ENCODE measurements at regions not wholly inside any gene's neighbourhood (a gene's known extent, or its start where the extent isn't known, plus 50 kb on each side); places are given as distances from the start of the nearest gene placed in this dataset.
A peak's percentile ranks its signal among the peaks of the same experiment; 100 is the strongest.

DNA sequence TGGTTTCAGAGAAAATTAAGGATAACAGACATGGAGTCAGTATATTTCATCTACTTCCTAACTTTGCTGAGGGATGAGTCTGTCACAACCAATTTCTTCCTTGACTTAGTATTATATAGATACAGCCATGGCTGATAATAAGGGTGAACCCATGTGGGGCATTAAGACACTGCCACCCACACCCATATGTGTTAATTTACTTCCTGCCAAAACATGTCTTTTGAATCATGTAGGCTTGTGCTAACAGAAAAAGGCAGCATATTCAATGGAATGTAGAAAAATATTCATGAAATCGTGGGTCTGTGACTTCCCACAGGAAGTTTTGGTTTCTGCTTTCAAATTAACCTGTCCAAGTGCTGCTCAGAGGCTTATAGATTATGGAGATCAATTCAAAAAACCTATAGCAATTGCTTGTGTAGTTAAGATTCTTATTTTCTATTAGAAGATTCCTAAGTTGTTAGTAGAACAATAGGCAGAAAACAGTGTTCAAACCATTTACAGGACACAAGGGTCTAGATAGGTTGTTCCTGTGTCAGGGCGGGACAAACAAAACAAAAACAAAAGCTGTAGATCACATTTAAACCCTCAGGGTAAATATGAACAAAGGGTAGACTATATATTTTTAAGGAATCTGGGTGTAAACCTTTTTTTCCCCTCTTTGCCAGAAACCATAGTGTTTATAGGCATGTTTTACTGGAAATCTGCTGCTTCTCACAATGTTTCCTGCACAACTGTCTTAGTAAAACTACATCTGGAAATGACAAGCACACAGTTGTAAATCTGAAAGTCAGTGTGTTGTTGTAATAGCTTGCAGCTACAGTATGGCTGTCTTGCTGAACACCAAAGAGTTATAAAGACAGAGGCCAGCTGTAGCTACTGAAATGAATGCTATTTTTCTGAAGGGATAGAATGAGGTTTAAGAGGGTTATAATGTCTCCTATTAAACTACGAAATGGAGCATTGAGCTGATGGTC, 691.2 kb downstream of the EPHA4 start:
- Histone ChIP-seq H3K27ac (no peak overlapping the region), H3K27me3 (no peaks in the 10 kb centered on the region), H3K4me3 (no peak overlapping the region), H3K9me3 (no peaks in the 10 kb centered on the region), H3K36me3 (no peaks in the 10 kb centered on the region), H3K4me1 (no peaks in the 10 kb centered on the region)
- peak in 2 of 4 donors; percentile 11 to 14 for DNase-seq
- intact Hi-C loops (cut with DNase I): no loop called here
- TF ChIP-seq CTCF (IDR thresholded peaks at IDR 0.05): no peak
- no peak for ATAC-seq

- Histone ChIP-seq H3K4me1 (no peaks in the 10 kb centered on the region), H3K36me3 (no peaks in the 10 kb centered on the region), H3K27me3 (no peaks in the 10 kb centered on the region), H3K4me3 (no peak overlapping the region), H3K9me3 (no peaks in the 10 kb centered on the region), H3K27ac (no peak overlapping the region)
- intact Hi-C loops (cut with DNase I): no loop called here
- no peak for ATAC-seq
- TF ChIP-seq CTCF (IDR thresholded peaks at IDR 0.05): no peak
- DNase-seq: no peak
Observed at GRCh38 chr2:220882507-220882906, 689.6 kb downstream of the EPHA4 start.

DNA sequence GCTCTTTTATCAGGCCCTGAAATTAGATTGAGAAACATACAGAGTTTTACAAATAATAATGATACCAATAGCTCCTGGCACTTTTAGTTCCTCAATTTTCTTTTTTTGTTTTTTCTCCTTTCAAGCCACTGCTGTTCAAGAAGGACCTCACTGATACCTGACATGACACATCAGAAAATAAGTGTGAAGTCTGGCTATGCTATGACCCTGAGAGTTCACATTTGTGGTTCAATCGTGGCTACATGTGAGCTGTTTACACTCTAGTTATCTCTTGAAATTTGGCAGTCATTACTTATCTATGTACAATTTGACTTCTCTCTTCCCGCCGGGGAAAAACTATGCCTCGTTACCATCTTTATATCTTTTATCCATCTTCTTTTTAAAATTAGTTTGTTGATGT, 686.5 kb downstream of the EPHA4 start:
- Histone ChIP-seq H3K9me3 (no peaks in the 10 kb centered on the region), H3K27me3 (no peaks in the 10 kb centered on the region), H3K27ac (no peak overlapping the region), H3K4me1 (no peaks in the 10 kb centered on the region), H3K4me3 (no peak overlapping the region), H3K36me3 (no peaks in the 10 kb centered on the region)
- DNase-seq (no peak), ATAC-seq (no peak)
- intact Hi-C loops (cut with DNase I): no loop called here
- TF ChIP-seq CTCF (IDR thresholded peaks at IDR 0.05): no peak

- Histone ChIP-seq H3K27ac (no peak overlapping the region), H3K4me1 (no peaks in the 10 kb centered on the region)
- intact Hi-C loops (cut with DNase I): no loop called here
Observed at GRCh38 chr2:220887271-220887870, 684.7 kb downstream of the EPHA4 start.

More at GRCh38 chr2:220887271-220887870, 684.7 kb downstream of the EPHA4 start:
- Histone ChIP-seq H3K36me3 (no peaks in the 10 kb centered on the region), H3K27me3 (no peaks in the 10 kb centered on the region), H3K9me3 (no peaks in the 10 kb centered on the region), H3K4me3 (no peak overlapping the region)
- TF ChIP-seq CTCF (IDR thresholded peaks at IDR 0.05): no peak
- ATAC-seq (no peak), DNase-seq (no peak)
